PC-3 (cell line): ENCODE measurements at regions not wholly inside any gene's neighbourhood (a gene's known extent, or its start where the extent isn't known, plus 50 kb on each side); places are given as distances from the start of the nearest gene placed in this dataset.

Experiments used
- ATAC-seq: fragments of 200-7000 bp; cut with Tn5 transposase; 2 replicates; pipeline ENCODE4 v1.9.1; 2020; ENCODE audit warnings: mild to moderate bottlenecking, moderate library complexity
- BruUV-seq: library from RNA; stranded (reverse); fragments of 400-500 nt; replicated peaks from 2 replicates; lab custom pipeline; 2021; lab: Mats Ljungman, UMichigan
- CTCF ChIA-PET: fragments of 300-600 bp; sonication (Branson Sonifier 250); formaldehyde crosslinking; loops from one replicate; lab custom pipeline; 2022; ENCODE audit warnings: antibody characterized with exemption; lab: Charles Lee
- POLR2A ChIA-PET: fragments of 300-600 bp; sonication (Branson Sonifier 250); formaldehyde crosslinking; loops from one replicate; lab custom pipeline; 2022; ENCODE audit warnings: antibody characterized with exemption; ENCODE audit not compliant: unreplicated experiment; lab: Charles Lee
- DNase-seq: peaks from one replicate; pipeline ENCODE4 v3.0.0-alpha.2; 2015
- H2AFZ ChIP-seq: fragments of 300-600 bp; sonication (generic); 2 replicates; pipeline ENCODE4 v1.6.0; 2016; ENCODE audit warnings: antibody characterized with exemption, low read length
- H3F3A ChIP-seq: fragments of 300-600 bp; sonication (generic); one replicate; pipeline ENCODE4 v1.6.0; 2017; ENCODE audit warnings: antibody characterized with exemption, low read length, control low read depth, mild to moderate bottlenecking; ENCODE audit not compliant: unreplicated experiment
- H3K27ac ChIP-seq: fragments of 300-600 bp; sonication (generic); 2 replicates; pipeline ENCODE4 v1.5.1; 2016; ENCODE audit warnings: mild to moderate bottlenecking, low read length
- H3K27me3 ChIP-seq: fragments of 300-600 bp; sonication (generic); 2 replicates; pipeline ENCODE4 v1.6.1; 2016; ENCODE audit warnings: low read length, mixed read lengths
- H3K36me3 ChIP-seq: fragments of 300-600 bp; sonication (generic); 2 replicates; pipeline ENCODE4 v1.6.1; 2016; ENCODE audit warnings: low read depth, mixed run types, low read length, mixed read lengths
- H3K4me1 ChIP-seq: fragments of 300-600 bp; sonication (generic); 2 replicates; pipeline ENCODE4 v1.5.1; 2016; ENCODE audit warnings: low read length; ENCODE audit not compliant: insufficient read depth
- H3K4me2 ChIP-seq: fragments of 300-600 bp; sonication (generic); 2 replicates; pipeline ENCODE4 v1.6.0; 2016; ENCODE audit warnings: low read length
- H3K4me3 ChIP-seq: fragments of 300-600 bp; sonication (generic); 2 replicates; pipeline ENCODE4 v1.5.1; 2016; ENCODE audit warnings: mild to moderate bottlenecking, low read length, mixed read lengths
- H3K79me2 ChIP-seq: fragments of 300-600 bp; sonication (generic); 2 replicates; pipeline ENCODE4 v1.6.1; 2017; ENCODE audit warnings: low read length, mixed read lengths
- H3K9ac ChIP-seq: fragments of 300-600 bp; sonication (generic); 2 replicates; pipeline ENCODE4 v1.6.0; 2016; ENCODE audit warnings: mild to moderate bottlenecking, low read length
- H3K9me2 ChIP-seq: fragments of 300-600 bp; sonication (generic); replicated peaks from 2 replicates; pipeline ENCODE4 v1.6.1; 2016; ENCODE audit warnings: mixed run types, low read length, mixed read lengths
- H3K9me3 ChIP-seq: fragments of 300-600 bp; sonication (generic); 2 replicates; pipeline ENCODE4 v1.6.1; 2016; ENCODE audit warnings: low read length, mixed read lengths
- H4K20me1 ChIP-seq: fragments of 300-600 bp; sonication (generic); 2 replicates; pipeline ENCODE4 v1.6.1; 2016; ENCODE audit warnings: low read length, mixed read lengths
- EZH2 ChIP-seq: fragments of 300-600 bp; sonication (generic); IDR thresholded peaks from one replicate; pipeline ENCODE4 v1.6.1; 2017; ENCODE audit warnings: antibody characterized with exemption, mild to moderate bottlenecking, low read length; ENCODE audit not compliant: unreplicated experiment
- EZH2phosphoT487 ChIP-seq: fragments of 300-600 bp; sonication (generic); IDR thresholded peaks from 2 replicates; pipeline ENCODE4 v1.6.1; 2018; ENCODE audit warnings: mild to moderate bottlenecking, antibody characterized with exemption, low read length, borderline replicate concordance
- intact Hi-C: fragments of 100-400 bp; cut with micrococcal nuclease; formaldehyde crosslinking; loops from 2 replicates; pipeline ENCODE4 v1.9.0; 2023
- TF ChIP-seq, protein P1 (sequence below): fragments of 300-600 bp; sonication (generic); conservative IDR thresholded peaks from 2 replicates; pipeline ENCODE4 v1.5.1; 2017; ENCODE audit warnings: antibody characterized with exemption, low read depth, mild to moderate bottlenecking, low read length

DNA sequence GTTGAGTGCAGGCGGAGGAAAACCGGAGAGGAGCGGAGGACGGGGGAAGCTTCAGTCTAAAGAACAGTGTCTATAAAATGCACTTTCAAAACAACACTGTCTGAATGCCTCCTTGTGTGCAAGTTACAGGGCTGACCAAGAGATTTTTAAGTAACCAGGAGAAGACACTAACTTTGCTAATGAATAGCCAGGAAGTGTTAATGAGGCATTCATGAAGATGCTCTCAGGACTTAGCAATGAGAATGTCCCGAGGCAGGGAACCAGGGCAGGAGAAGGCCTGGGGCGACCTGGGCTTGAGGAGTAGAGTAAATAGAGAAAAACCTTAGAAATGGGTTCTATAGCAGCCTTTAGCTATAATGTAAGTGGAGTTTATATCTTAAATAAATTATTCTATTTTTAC is 312.1 kb downstream of the SKIDA1 start:
- Histone ChIP-seq H3K4me3 (no peak overlapping the region), H3K27ac (no peak overlapping the region), H4K20me1 (no peaks in the 10 kb centered on the region), H3F3A (no peaks in the 10 kb centered on the region), H2AFZ (no peak overlapping the region), H3K4me2 (no peak overlapping the region), H3K27me3 (no peaks in the 10 kb centered on the region), H3K79me2 (no peaks in the 10 kb centered on the region), H3K9me3 (no peaks in the 10 kb centered on the region), H3K9ac (no peak overlapping the region), H3K9me2 (no peaks in the 10 kb centered on the region), H3K36me3 (no peaks in the 10 kb centered on the region), H3K4me1 (no peaks in the 10 kb centered on the region)
- ChIA-PET CTCF (no interaction called here), POLR2A (no interaction called here)
- intact Hi-C loops: no loop called here
- no peak for ATAC-seq
- DNase-seq: no peak
- no peak for TF ChIP-seq EZH2
- TF ChIP-seq, protein P1, sequence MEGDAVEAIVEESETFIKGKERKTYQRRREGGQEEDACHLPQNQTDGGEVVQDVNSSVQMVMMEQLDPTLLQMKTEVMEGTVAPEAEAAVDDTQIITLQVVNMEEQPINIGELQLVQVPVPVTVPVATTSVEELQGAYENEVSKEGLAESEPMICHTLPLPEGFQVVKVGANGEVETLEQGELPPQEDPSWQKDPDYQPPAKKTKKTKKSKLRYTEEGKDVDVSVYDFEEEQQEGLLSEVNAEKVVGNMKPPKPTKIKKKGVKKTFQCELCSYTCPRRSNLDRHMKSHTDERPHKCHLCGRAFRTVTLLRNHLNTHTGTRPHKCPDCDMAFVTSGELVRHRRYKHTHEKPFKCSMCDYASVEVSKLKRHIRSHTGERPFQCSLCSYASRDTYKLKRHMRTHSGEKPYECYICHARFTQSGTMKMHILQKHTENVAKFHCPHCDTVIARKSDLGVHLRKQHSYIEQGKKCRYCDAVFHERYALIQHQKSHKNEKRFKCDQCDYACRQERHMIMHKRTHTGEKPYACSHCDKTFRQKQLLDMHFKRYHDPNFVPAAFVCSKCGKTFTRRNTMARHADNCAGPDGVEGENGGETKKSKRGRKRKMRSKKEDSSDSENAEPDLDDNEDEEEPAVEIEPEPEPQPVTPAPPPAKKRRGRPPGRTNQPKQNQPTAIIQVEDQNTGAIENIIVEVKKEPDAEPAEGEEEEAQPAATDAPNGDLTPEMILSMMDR: no peak
- TF ChIP-seq EZH2phosphoT487: no peak
- no TSS peak for BruUV-seq

DNA sequence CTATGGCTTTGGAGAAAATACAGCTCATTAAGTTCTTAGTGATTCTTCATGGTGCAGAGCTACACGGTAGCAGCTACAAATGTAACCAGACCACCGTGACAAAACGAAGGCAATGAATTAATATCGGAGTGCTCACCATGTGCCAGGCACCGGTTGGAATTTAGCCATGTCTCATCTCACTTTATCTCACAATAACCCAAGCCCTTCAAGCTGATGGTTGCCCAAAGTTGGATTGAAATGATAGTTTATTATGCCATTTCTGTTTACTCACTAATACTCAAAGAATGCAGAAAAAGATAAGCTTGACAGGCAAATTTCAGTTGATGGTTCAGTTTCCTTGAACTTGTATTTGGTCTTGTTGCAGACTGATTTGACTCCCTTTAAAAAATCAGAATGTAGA is 312.6 kb downstream of the SKIDA1 start:
- TF ChIP-seq EZH2 (no peak), EZH2phosphoT487 (no peak)
- TF ChIP-seq, protein P1: no peak
- Histone ChIP-seq H3K9ac (no peak overlapping the region), H3K36me3 (no peaks in the 10 kb centered on the region), H3K27ac (no peak overlapping the region), H4K20me1 (no peaks in the 10 kb centered on the region), H3K4me1 (no peaks in the 10 kb centered on the region), H3K9me2 (no peaks in the 10 kb centered on the region), H3F3A (no peaks in the 10 kb centered on the region), H3K4me3 (no peak overlapping the region), H3K79me2 (no peaks in the 10 kb centered on the region), H3K4me2 (no peak overlapping the region), H3K27me3 (no peaks in the 10 kb centered on the region), H2AFZ (no peak overlapping the region), H3K9me3 (no peaks in the 10 kb centered on the region)
- intact Hi-C loops: no loop called here
- BruUV-seq: no TSS peak
- ATAC-seq (no peak), DNase-seq (no peak)
- POLR2A ChIA-PET: no interaction called here
- CTCF ChIA-PET: no interaction called here

DNA sequence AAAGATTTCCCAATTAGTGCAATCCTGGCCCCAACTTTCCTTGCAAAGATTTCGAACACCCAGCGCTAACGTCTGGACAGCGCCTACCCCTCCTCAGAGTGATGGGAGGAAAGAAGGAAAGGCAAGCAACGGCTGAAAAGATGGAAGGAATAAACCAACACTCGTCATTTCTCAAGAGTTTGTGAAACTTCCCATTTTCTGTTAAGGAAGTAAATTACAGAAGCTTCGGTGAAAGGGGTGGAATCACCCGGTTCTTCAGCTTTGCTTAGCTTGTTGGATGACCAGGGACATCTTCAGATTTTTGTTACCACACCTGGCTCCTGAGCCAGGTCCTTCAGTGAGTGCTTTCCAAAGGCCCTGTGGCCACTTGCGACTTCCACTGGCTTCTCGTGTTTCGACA is 313.1 kb downstream of the SKIDA1 start:
- DNase-seq (no peak), ATAC-seq (no peak)
- no peaks in the 10 kb centered on the region for H3K4me1 ChIP-seq
- CTCF ChIA-PET: no interaction called here
- TF ChIP-seq EZH2phosphoT487 (no peak), EZH2 (no peak)
- TF ChIP-seq, protein P1: no peak
- H3K27me3 ChIP-seq: no peaks in the 10 kb centered on the region
- H2AFZ ChIP-seq: no peak overlapping the region
- no peaks in the 10 kb centered on the region for H3F3A ChIP-seq
- no peak overlapping the region for H3K4me3 ChIP-seq
- no peak overlapping the region for H3K9ac ChIP-seq
- no peak overlapping the region for H3K27ac ChIP-seq
- intact Hi-C loops: no loop called here
- POLR2A ChIA-PET: no interaction called here
- H3K79me2 ChIP-seq: no peaks in the 10 kb centered on the region
- no peaks in the 10 kb centered on the region for H3K9me2 ChIP-seq
- H3K4me2 ChIP-seq: no peak overlapping the region
- no peaks in the 10 kb centered on the region for H4K20me1 ChIP-seq
- BruUV-seq: no TSS peak
- H3K9me3 ChIP-seq: no peaks in the 10 kb centered on the region
- H3K36me3 ChIP-seq: no peaks in the 10 kb centered on the region
